ENCODE measurements at regions not wholly inside any gene's neighbourhood (a gene's known extent, or its start where the extent isn't known, plus 50 kb on each side); places are given as distances from the start of the nearest gene placed in this dataset.

- TF ChIP-seq CTCF (IDR thresholded peaks at IDR 0.05) (no peak), POLR2A (IDR thresholded peaks at IDR 0.05) (no peak)
- H3K4me3 ChIP-seq (ENCODE audit: low read depth, poor library complexity, severe bottlenecking): no peak overlapping the region
- no peak for DNase-seq (ENCODE audit: low spot score in 2 of 2)
- 52 to 54% methylated on average over 3 of the region's 3 CpGs for WGBS, 2 donors
- intact Hi-C loops (cut with DNase I; ENCODE audit: low total_unique reads): no loop called here
Measured at GRCh38 chr2:47303341-47304148, 65.6 kb upstream of the EPCAM start.

- TF ChIP-seq POLR2A (IDR thresholded peaks at IDR 0.05) (no peak), CTCF (IDR thresholded peaks at IDR 0.05) (no peak)
- 73% methylated on average over 8 of the region's 8 CpGs for WGBS, 2 donors
- peak in 1 of 2 donors; percentile 14 for DNase-seq (ENCODE audit: low spot score in 2 of 2)
- intact Hi-C loops (cut with DNase I; ENCODE audit: low total_unique reads): no loop called here
- H3K4me3 ChIP-seq (ENCODE audit: low read depth, poor library complexity, severe bottlenecking): no peak overlapping the region
Measured at GRCh38 chr2:47302308-47302707, 66.8 kb upstream of the EPCAM start.

- no peak for DNase-seq (ENCODE audit: low spot score in 2 of 2)
- 70 to 82% methylated on average over 4 of the region's 4 CpGs for WGBS, 2 donors
- no peak overlapping the region for H3K4me3 ChIP-seq (ENCODE audit: low read depth, poor library complexity, severe bottlenecking)
- intact Hi-C loops (cut with DNase I; ENCODE audit: low total_unique reads): no loop called here
- no peak for TF ChIP-seq CTCF (IDR thresholded peaks at IDR 0.05)
- no peak for TF ChIP-seq POLR2A (IDR thresholded peaks at IDR 0.05)
Measured at GRCh38 chr2:47301731-47302130, 67.4 kb upstream of the EPCAM start.

- intact Hi-C loops (cut with DNase I; ENCODE audit: low total_unique reads): no loop called here
- TF ChIP-seq POLR2A (IDR thresholded peaks at IDR 0.05) (no peak), CTCF (IDR thresholded peaks at IDR 0.05) (no peak)
- WGBS, 2 donors: 75 to 83% methylated on average over 3 of the region's 3 CpGs
- no peak overlapping the region for H3K4me3 ChIP-seq (ENCODE audit: low read depth, poor library complexity, severe bottlenecking)
- no peak for DNase-seq (ENCODE audit: low spot score in 2 of 2)
Measured at GRCh38 chr2:47301277-47301618, 67.9 kb upstream of the EPCAM start.

GRCh38 chr2:47300609-47301276, 68.4 kb upstream of the EPCAM start:
- DNase-seq (ENCODE audit: low spot score in 2 of 2): peak in 1 of 2 donors; percentile 49
- no peak for TF ChIP-seq CTCF (IDR thresholded peaks at IDR 0.05)
- TF ChIP-seq POLR2A (IDR thresholded peaks at IDR 0.05): no peak
- 82 to 87% methylated on average over 3 of the region's 3 CpGs for WGBS, 2 donors
- intact Hi-C loops (cut with DNase I; ENCODE audit: low total_unique reads): no loop called here
- H3K4me3 ChIP-seq (ENCODE audit: low read depth, poor library complexity, severe bottlenecking): no peak overlapping the region
